Tibial nerve (tissue), 4 donors: ENCODE measurements at regions not wholly inside any gene's neighbourhood (a gene's known extent, or its start where the extent isn't known, plus 50 kb on each side); places are given as distances from the start of the nearest gene placed in this dataset.

Experiments used
- EP300 ChIP-seq, 2 donors: sonication (generic); formaldehyde crosslinking; IDR thresholded peaks; one replicate each; pipeline ENCODE4 v1.6.1; 2017; ENCODE audit warnings: antibody characterized with exemption in 2 of 2, mild to moderate bottlenecking in 1 of 2
- POLR2A ChIP-seq, 2 donors: fragments of 450-650 bp; IDR thresholded peaks; one replicate each; pipeline ENCODE4 v1.6.1; 2017; ENCODE audit warnings: antibody characterized with exemption in 2 of 2, mild to moderate bottlenecking in 2 of 2, moderate library complexity in 2 of 2
- TF ChIP-seq, protein P1 (sequence below), 5 experiments: fragments of 200-600 bp in 3 of 5; fragments of 450-650 bp in 2 of 5; sonication (generic) in 3 of 5; IDR thresholded peaks; one replicate each; pipeline ENCODE4 v1.5.1; 2016 to 2019; ENCODE audit warnings: antibody characterized with exemption in 5 of 5, mild to moderate bottlenecking in 3 of 5, moderate library complexity in 2 of 5

DNA sequence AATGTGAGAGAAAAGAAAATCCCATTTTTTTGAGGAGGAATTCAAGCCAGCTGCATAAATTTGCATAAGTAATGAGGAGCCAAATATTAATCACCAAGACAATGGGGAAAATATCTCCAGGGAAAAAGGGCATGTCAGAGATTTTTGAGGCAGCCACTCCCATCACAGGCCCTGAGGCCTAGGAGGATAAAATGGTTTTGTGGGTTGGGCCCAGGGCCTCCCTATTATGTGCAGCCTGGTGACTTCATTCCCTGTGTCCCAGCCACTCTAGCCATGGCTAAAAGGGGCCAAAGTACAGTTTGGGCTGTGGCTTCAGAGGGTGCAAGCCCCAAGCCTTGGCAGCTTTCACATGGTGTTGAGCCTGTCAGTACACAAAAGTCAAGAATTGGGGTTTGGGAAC is 1051.0 kb upstream of the FOXG1 start:
- TF ChIP-seq, protein P1, sequence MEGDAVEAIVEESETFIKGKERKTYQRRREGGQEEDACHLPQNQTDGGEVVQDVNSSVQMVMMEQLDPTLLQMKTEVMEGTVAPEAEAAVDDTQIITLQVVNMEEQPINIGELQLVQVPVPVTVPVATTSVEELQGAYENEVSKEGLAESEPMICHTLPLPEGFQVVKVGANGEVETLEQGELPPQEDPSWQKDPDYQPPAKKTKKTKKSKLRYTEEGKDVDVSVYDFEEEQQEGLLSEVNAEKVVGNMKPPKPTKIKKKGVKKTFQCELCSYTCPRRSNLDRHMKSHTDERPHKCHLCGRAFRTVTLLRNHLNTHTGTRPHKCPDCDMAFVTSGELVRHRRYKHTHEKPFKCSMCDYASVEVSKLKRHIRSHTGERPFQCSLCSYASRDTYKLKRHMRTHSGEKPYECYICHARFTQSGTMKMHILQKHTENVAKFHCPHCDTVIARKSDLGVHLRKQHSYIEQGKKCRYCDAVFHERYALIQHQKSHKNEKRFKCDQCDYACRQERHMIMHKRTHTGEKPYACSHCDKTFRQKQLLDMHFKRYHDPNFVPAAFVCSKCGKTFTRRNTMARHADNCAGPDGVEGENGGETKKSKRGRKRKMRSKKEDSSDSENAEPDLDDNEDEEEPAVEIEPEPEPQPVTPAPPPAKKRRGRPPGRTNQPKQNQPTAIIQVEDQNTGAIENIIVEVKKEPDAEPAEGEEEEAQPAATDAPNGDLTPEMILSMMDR (IDR thresholded peaks at IDR 0.05), result no peak
- TF ChIP-seq POLR2A (IDR thresholded peaks at IDR 0.05) (no peak), EP300 (IDR thresholded peaks at IDR 0.05) (no peak)
